Fibroblast of skin of abdomen (primary cell): ENCODE measurements at regions not wholly inside any gene's neighbourhood (a gene's known extent, or its start where the extent isn't known, plus 50 kb on each side); places are given as distances from the start of the nearest gene placed in this dataset.

ENCODE experiments used
- DNase-seq: peaks from one replicate; pipeline ENCODE4 v3.0.0-alpha.2; 2013

- peak; percentile 80 for DNase-seq
These were observed 982.0 kb upstream of the TMEM132C start for GRCh38 chr12:127284870-127285431.

- no peak for DNase-seq
These were observed 980.7 kb upstream of the TMEM132C start for GRCh38 chr12:127286281-127286680.

GRCh38 chr12:127287256-127287655 lies 979.7 kb upstream of the TMEM132C start:
- DNase-seq = no peak

GRCh38 chr12:127290251-127290650 lies 976.7 kb upstream of the TMEM132C start:
- no peak for DNase-seq

GRCh38 chr12:127292736-127293135 lies 974.2 kb upstream of the TMEM132C start:
- no peak for DNase-seq

GRCh38 chr12:127293507-127294310 lies 973.3 kb upstream of the TMEM132C start:
- DNase-seq = peak; percentile 62

GRCh38 chr12:127294651-127295210 lies 972.2 kb upstream of the TMEM132C start:
- DNase-seq = peak; percentile 33

GRCh38 chr12:127295630-127296029 lies 971.3 kb upstream of the TMEM132C start:
- no peak for DNase-seq

GRCh38 chr12:127296591-127296990 lies 970.4 kb upstream of the TMEM132C start:
- no peak for DNase-seq

GRCh38 chr12:127297327-127297726 lies 969.6 kb upstream of the TMEM132C start:
- DNase-seq = no peak

- no peak for DNase-seq
These were observed 966.9 kb upstream of the TMEM132C start for GRCh38 chr12:127300075-127300474.

- no peak for DNase-seq
These were observed 966.2 kb upstream of the TMEM132C start for GRCh38 chr12:127300753-127301152.

- no peak for DNase-seq
These were observed 965.1 kb upstream of the TMEM132C start for GRCh38 chr12:127301876-127302275.

- DNase-seq = no peak
These were observed 961.9 kb upstream of the TMEM132C start for GRCh38 chr12:127304751-127305725.

GRCh38 chr12:127306604-127307215 lies 960.3 kb upstream of the TMEM132C start:
- DNase-seq = peak; percentile 14

- DNase-seq = no peak
These were observed 959.4 kb upstream of the TMEM132C start for GRCh38 chr12:127307528-127307927.

GRCh38 chr12:127308148-127308547 lies 958.8 kb upstream of the TMEM132C start:
- no peak for DNase-seq

- no peak for DNase-seq
These were observed 956.4 kb upstream of the TMEM132C start for GRCh38 chr12:127310548-127310947.

GRCh38 chr12:127311720-127312364 lies 955.1 kb upstream of the TMEM132C start:
- no peak for DNase-seq

- DNase-seq = no peak
These were observed 942.3 kb upstream of the TMEM132C start for GRCh38 chr12:127324681-127325080.

GRCh38 chr12:127327986-127328385 lies 939.0 kb upstream of the TMEM132C start:
- DNase-seq = no peak

- no peak for DNase-seq
These were observed 938.1 kb upstream of the TMEM132C start for GRCh38 chr12:127328867-127329266.
